ENCODE measurements at regions not wholly inside any gene's neighbourhood (a gene's known extent, or its start where the extent isn't known, plus 50 kb on each side); places are given as distances from the start of the nearest gene placed in this dataset.

DNA sequence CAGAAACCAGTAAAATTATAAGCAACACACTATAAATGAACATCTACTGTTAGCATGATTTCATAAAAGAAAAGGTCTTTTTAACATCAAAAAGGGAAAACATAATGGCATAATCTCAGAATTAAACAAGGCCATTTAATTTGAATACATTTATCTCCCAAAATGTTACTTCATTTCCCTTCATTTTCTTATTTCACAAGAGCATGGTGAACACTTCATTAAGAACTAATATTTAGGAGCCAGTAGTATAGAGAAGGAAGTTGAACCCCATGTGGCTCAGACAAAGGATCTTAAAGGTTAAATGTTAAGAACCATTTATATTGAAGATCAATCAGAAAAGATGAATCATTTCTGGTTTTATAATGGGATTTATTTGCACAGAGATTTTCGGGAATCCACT lies 981.7 kb downstream of the TTLL7 start:
- DNase-seq: no peak

DNA sequence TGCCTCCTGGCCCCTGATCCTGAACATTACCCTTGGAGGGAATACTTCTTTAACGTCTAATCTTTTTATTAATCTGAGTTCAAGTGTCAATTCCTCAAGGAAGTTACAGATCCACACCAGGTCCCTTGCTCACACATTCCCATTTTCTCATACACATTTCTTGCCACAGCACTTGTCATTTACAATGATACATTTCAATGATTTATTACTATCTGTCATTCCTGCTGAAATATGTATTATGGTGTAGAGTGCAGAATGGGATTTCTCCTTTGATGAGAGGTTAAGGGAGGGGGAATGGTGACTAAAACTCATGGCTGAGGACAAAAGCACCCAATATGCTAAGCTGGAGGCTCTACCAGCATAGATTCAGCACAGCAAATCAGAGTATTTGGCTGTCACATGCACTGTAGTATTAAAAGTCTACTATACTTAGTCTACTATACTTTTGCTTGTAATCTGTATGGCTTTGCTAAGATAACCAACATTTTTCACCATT lies 982.5 kb downstream of the TTLL7 start:
- DNase-seq: no peak

DNA sequence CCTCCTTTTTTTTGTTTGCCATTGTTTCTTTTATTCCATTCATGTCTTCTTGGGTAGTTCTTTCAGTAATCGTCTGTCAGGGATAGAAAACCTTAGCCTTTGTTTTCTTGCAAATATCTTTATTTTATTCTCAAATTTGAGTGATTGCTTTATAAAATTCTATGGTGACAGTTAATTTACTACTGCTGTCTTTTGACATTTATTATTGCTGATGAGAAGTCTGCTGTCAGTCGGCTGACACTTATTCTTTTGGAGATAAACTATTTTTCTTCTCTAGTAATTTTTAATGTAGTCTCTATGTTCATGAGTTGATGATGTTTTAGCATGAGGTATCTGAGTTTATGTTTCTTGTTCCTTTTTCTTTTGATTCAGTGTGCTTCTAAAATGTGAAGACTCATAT lies 983.8 kb downstream of the TTLL7 start:
- no peak for DNase-seq

DNA sequence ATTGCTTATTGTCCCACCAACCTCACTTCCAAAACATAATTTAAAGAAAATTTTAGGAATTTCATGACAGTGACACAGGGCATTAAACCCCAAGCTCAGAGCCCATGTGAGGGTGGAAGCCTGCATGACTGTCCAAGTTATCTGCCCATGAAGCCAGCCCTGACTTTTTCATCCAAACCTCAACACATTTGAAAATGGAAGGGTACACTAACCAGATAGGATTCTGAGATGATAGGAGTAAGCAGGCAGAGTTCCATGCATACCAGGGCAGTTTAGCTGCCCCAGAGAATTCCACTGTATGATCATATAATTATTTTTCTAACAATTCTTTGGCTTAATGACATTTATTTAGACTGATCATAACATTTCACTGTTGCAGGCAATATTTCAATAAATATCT lies 986.0 kb downstream of the TTLL7 start:
- DNase-seq: no peak

DNA sequence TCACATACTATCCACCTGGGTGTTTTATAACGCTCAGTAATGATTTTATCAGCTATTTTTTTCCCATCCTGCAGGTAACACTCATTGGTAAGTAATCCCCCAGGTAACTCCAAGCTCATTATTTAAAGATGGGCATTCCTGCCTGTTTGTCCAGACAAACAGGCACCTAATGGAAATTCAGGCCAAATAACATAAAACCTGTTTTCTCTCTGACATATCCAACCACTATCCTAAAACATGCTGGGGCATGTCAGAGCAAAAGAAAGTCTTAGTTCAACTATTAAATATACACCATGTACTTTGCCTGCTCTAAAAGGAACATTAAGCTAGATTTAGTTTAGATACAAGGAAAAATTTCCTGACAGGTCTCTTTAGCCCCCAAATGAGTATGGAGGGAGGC lies 987.7 kb downstream of the TTLL7 start:
- DNase-seq: no peak

DNA sequence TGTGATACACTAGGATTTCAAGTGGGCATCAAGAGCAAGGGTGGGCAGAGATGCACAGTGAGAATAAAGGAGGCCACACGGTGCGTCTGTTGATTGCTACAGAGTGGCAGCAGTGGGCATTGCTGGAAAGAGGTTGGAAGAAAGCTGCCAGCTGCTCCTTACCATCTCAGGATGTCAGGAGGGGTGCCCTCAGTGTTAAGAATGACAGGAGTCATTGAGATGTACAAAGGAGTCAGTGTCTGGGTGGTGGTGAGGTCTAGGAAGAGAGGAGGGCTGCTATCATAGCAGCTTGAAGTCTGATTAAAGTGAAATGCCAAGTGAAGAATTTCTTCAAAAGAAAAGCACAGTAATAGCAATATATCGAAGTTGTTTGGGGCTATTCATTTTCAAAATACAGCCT lies 992.7 kb downstream of the TTLL7 start:
- no peak for DNase-seq

DNA sequence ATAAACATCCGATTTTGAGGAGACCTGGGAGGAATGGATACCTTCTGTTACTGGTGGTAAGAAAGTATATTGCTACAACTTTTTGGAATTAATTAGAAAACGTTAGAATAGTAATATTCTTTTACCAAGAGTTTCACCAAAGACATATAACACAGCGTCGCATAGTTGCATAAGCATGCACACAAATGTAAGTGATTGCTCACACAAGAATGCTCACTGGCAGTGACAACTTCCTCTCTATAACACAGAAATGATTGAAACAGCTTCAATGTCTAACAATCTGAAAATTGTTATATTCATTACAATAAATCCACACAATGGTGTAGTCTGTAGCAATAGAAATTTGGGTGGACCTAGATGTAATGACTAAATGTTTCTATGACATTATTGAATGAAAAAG lies 998.6 kb downstream of the TTLL7 start:
- no peak for DNase-seq

DNA sequence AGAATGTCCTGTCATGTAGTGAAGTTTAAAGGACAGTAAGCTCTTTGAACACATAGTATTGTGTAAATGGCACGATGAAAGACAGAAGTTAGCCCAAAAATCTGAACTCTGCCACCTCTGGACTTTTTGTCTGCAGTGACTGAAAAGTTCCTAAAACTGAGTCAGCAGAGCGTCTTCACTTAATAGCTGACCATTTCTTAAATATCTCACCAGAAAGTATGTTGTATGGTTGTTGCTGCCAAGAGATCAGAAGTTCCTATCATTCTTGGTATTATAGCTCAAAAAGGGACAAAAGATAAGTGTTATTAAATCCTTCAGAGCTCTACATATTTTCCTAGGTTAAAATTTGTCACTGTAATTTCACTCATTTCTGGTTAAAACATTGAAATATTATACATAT lies 1003.0 kb downstream of the TTLL7 start:
- no peak for DNase-seq

DNA sequence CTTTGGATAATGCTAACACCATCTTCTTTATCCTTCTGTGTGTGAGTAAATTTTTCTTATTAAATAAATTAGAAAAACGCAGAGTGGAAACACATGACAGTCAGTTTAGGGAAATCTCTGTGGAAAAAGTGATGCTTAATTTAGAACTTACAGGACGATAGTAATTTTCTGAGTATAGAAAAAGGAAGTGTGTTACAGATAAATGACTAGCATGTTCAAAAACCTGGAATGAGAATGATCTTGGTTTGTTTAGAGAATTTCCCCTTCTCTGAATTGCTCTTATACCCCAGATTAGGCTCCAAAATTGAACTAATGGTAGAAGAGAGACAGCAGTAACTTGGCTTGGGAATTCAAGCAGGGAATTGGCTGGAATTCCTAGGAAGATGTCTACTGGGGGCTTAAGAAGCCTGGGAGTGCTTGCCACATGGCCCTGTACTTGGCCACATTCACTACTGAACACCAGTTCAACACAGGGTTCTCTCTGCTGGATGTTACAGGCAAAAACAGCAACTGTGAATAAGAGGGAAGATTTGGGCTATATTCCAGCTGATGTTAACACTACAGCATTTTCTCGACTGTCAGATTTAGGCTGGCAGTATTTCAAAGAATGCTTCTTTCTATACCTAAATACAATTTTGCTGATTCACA lies 1004.2 kb downstream of the TTLL7 start:
- no peak for DNase-seq

DNA sequence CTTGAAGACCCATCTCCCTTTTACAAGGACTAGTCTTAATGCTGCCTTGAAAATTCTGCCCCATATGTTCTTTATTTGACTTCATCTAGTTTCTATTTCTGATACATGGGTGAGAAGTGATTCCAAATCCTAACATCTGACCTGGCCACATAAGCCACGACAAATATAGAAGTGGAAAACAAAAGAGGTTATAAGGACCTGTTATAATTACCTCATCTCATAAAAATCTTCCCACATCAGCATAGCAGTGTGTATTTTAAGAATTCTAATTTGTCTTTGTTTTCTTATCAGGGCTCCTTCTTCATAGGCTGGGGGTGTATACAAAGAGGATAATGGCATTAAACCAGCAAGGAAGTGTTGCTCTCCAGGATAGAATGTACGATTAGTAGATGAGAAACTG lies 1007.4 kb downstream of the TTLL7 start:
- no peak for DNase-seq

DNA sequence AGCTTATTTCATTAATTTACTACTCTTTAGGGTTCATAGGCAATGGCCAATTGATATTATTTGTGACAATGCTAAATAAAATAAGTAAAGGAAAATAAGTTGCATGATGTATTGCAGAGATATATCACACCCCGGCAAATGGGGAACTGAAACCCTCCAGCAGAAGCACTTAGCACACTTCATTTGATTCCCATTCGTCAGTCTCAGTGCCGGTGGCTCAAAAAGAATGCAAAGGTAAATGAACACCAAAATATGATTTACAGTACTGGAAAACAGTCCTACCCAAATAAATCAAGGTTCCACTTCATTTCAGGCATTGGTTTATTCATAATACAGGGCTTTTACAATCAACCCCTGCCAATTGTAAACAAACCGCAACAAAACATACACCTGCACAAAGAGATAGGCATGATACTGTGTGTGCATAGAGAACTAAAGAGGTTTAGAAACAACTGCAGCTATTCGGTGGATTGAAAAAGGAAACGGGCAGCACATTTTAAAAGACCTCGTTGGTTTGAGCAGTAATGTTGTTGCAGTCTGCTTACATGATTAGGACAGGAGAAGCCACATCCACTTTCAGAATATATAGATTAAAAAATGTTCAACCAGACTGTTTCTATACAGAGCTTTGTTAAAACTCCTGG lies 1019.2 kb downstream of the TTLL7 start:
- DNase-seq: no peak

DNA sequence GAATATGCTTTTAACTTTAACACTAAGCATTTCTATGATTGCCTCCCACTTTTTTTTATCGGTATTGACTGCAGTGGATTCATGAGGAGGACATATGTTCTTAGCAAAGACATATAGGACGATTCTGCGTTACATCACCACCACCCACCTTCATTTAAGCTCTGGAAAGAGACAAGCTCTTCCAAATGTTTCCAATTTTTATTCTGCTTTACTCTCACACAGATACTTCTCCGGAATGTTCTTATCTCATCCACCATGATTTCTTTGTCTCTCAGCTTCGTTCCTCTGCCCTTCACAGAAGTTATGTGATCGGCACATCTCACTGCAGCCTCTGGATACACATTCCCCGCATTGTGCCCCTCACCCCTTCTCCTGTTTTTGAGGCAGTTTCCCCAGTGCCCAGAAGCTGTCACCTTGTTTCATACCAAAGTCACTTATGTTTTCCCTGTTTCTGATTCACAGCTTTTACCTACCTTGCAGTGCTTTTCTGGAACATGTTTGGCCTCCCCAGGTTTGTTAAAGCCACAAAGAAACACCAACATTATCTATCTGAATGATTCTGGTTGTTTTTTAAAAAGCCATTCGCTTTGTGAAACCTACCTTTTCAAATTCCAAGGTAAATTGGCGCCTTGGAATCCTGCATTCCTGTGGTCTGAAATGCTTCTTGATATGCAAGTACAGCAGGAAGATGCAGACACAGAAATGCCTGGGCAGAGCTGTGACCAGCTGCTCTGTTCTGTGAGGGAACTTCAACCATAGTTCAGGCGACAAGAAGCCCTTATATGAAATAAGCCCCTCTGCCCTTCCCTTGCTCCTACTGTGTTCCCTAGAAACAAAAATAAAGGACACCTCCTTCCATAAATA lies 1020.2 kb downstream of the TTLL7 start:
- no peak for DNase-seq

DNA sequence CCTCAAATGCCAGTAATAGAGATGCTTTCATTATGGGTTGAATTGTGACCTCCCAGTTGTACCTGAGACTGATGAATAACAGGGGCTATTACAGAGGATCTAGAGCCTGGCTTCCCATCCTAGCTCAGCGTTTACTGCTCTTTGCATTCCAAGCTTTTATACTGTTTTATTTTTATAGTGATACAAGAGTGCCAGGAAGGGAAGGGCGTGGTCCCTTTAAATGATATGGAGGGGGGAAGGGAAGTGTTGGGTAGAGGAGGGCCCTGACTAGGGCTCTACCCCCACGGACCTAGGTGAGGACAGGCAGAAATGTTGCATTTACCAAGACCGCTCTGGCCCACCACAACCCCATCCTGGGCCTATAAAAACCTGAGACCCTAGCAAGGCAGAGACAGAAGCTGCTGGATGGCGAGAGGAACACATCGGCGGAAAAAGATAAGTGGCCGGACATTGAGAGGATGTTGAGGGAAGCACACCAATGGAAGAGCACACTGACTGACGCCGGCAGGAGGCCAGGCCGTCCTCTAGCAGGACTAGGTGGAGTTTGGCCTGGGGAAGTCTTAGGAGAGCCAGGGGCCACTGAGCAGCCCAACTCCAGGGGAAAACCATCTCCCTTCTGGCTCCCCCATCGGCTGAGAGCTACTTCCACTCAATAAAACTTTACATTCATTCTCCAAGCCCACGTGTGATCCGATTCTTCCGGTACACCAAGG lies 1025.9 kb downstream of the TTLL7 start:
- no peak for DNase-seq

DNA sequence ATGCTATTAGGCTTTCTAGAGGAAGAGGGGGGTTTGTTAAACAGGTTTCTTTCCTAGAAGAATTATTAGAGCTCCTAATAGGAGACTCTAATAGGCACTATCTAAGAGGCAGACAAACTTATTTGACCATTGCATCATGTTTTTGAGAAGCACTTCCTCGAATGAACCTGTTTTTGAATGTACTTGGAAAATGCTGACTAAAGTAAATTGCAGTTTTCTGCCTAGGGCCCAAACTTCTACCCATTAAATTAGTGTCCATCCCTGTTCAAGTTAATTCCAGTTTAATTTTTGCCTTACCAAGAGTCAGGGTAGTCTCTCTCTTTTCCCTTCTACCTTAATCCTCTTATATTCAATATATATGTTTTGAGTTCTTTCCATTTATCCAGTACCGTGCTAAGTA lies 1029.6 kb downstream of the TTLL7 start:
- no peak for DNase-seq

DNA sequence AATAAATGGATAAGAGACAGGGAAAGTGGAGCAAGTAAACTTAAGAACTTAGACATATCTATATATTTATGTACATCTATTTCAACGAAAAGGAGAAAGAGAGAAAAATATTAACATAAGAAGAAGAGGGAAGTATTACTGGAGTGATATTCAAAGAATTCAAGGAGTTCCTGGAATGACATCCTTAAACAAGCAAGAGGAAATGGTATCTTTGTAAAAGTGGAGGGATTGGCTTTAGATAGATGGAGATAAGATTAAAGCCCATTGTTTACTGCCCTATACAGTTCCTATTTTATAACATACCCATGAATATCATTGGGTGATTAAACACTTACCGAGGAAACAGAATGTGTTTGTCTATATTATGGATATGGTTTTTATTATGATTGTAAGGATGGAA lies 1036.3 kb downstream of the TTLL7 start:
- no peak for DNase-seq

DNA sequence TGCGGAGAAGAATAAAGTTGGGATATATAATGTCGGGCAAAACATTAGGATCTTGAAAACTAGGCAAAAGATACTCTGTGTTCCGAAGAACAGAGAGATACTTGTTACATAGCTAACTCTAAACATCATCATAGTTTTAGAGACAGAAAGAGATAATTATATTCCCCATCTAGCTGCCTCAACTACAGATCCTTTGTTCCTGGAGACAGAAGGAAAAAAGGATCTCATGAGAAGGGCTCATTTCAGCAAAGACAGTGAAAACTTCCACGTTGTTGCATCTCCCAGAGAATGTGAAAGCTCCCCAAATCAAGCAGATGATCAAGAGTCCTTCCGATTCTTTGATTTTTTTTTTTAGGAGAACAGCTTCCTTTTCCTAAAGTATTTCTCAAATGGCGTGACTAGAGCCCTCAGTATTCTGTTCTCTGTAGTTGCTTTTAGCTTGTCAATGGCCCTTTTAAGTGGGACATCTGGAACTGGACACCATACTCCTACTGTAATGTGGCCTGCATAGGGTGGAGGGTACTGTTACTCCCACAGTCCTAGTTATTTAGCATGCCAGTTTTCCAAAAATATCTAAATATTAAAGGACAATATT lies 1048.2 kb downstream of the TTLL7 start:
- DNase-seq: no peak

DNA sequence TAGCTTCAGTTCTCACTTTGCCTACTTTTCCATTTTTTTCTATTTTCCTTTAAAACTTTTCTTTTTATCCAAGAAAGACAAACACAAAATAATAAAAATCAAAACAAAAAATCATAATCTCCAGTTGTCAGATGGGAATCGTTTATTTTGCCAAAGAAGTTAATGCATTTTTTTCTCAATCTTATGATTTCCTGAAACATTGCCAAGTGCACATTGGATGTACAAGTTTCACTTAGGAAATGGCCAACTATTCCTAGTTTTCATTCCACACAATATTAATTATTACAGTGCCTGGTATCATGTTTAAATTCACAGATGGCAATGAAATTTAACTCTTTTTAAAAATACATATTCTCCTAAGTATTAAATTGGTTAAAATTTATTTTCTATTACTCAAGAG lies 1050.5 kb downstream of the TTLL7 start:
- DNase-seq: no peak

DNA sequence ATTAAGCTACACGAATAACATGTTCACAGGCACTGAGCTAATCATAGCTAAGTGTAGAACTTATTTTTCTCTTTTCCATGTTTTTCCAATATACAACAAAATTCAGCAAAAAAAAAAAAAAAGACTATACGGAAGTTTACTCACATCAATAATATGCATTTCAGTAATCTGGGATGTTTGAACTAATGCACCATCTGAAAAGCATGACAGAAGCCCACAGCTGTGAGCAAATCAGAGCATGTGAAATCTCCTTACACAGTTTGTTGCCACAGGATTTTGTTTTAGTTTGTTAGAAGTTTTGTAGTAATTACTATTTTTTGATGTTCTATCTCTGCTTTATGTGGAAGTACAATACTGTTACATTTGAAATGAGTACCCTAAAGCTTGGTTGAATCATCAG lies 1051.7 kb downstream of the TTLL7 start:
- DNase-seq: no peak

DNA sequence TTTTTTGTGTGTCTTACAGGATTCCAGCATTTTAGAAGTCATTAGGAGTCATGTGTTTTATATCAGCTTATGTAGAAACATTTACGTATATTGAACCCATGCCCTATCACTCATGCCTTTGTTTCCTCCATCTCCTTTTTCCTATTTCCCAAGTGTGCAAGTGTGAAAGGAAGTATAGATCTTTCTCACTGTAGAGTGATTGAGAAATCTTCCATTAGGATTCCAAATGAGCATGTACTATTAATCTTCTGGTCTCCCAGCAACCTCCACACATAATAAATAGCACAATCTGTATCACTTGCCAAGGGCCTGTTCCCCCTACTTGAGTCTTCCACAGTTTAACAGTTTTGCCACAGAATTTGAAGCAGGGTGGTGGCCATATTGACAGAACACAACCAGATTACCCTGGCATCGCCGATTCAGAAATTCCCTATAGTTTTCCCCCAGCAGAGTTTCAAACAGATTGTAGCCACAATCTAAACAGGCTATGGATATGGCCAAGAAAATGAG lies 1052.8 kb downstream of the TTLL7 start:
- DNase-seq: no peak

DNA sequence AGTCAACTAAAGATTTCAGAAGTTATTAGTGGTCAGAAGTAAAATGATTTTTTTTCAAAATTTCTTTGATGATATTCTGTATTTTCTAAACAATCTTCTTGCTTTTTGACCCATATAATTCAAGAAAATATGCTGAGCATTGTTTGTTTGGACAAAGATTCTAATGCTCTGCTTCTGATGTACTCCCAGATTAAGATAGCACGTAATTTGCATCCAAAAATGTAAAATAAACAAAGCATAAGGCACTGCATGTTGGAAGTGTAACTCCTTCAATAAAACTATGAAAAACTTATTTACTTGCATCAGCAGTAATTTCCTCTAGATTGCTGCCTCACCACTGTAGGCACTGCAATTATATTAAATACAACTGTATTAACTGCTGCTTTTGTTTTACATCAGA lies 1054.1 kb downstream of the TTLL7 start:
- DNase-seq: no peak

DNA sequence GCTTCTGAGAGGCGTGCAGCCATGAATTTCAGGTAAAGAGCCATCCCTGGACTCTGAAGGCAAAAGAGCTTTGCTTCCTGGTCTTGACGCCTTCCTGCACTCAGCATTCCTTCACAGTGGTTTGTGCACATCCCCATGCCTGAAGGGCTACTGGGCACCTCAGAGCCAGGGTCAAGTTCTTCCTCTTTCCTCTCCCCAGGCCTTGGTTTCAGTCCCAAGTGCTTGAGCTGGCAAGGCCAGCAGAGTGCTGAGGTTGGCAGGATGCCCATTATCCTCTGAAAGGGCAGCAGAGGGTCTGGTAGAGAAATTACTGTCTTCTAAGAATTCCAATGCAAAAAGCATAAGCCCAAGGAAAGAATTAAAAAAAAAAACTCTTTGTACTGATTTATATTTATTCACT lies 1064.9 kb downstream of the TTLL7 start:
- DNase-seq: no peak

DNA sequence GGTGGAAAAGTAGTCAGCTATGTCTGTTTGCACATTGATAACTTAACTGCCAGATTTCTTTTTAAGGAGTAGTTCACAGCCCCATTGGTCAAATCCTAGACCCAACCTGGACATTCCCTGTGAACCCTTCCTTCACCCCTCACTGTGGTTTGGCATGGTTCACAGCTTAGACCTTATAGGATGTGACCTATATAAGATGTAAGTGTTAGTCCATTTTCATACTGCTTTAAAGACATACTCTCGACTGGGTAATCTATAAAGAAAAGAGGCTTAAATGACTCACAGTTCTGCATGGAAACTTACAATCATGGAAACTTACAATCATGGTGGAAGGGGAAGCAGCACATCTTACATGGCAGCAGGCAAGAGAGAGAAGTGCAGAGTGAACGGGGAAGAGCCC lies 1066.2 kb downstream of the TTLL7 start:
- no peak for DNase-seq

DNA sequence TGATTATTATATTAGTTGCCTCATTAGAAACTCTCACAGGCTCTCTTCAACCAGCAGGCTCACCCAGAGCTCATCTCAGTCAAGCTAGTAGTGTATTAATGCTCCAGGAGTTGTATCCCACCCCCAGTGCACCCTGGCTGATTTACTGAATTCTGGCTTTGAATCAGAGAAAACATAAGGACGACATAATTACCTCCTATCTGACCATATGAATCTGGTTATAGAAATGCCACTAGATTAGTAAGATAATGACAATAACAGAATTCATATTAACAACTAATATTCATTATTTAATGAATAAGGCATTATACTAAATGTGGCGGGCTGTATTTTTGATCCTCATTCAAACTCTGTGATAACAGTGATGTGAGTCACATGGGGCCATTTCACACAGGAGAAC lies 1066.7 kb downstream of the TTLL7 start:
- no peak for DNase-seq
